ENCODE measurements at regions not wholly inside any gene's neighbourhood (a gene's known extent, or its start where the extent isn't known, plus 50 kb on each side); places are given as distances from the start of the nearest gene placed in this dataset.
"Not testable (repeated sequence)": the region's sequence is repeated elsewhere in the genome, so short reads cannot be mapped to it uniquely, and the experiment has no call there.

DNA sequence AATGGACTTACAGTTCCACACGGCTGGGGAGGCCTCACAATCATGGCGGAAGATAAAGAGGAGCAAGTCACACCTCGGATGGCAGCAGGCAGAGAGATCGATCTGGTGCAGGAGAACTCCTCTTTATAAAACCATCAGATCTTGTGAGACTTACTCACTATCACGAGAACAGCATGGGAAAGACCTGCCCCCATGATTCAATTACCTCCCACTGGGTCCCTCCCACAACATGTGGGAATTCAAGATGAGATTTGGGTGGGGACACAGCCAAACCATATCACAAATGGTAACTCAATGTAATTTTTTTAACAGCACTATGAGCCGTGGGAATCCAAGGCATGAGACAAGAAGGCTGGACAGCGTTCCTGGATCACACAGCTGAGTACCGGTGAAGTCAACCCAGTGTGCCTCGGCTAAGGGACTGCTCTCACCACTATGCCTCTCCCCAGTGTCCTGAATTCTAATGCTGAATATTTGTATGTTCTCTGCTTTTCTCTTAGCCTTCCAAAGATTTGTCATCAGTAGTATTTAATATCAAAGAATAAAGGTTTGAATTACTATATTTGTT, 84.3 kb downstream of the IRS2 start:
- not testable (repeated sequence) for DNase-seq (ENCODE audit: low read depth in 3 of 3)

DNA sequence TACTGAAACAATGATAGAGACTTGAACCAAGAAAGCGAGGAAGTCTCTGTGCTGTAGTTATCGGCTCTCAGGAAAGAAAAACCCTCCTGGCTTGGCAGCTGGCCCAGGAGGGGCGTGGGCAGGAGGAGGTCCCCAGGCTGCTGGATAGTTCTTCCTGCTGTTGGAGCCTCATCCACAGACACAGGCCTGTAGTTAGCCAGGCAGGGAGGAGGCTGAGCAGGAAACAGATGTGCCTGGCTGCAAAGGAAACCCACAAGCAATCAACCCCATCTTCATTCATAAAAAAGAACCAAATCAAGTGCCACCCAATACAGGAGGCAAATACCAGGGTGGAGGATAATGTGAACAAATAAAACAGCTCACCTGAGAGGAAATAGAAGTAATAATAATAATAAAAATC, 86.2 kb downstream of the IRS2 start:
- no peak for DNase-seq (ENCODE audit: low read depth in 3 of 3)

DNA sequence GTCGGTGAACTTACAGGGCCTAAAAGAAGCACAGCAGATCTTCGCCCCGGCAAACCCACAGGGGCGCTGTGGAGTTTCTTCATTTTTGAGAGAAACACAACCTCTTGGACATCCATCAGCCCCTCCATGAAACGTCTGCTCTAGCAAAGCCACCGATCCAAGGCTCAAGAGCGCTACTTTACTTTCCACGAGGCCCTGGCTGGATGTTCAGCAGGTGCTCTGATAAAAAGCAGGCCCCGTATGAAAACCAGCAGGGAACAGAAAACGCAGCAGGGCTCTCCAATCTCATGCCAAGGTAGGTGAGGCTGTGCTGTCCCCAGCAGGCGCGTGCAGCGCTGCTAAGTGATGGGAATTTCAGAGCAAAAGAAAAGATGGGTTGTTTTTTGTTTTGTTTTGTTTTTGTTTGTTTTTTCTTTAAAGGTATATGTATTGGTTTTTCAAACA, 86.7 kb downstream of the IRS2 start:
- no peak for DNase-seq (ENCODE audit: low read depth in 3 of 3)

DNA sequence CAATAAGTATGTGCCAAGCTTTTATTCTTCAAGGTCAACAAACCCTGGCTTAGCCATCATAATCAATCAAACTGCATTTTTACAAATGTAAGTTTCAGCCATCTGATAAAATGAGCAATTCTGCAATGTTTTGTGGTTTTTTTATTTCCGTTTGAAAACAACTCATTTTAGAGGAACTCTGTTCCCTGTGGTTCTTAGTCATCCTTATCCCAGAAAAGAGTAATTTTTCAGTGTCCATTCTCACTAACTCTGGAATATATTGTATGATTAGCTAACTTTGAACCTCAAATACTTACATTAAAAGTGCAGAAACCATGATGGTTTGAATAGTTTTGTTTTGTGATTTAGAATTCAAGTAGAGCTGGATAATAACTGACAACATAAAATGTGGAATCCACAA, 87.6 kb downstream of the IRS2 start:
- DNase-seq (ENCODE audit: low read depth in 3 of 3) = no peak

DNA sequence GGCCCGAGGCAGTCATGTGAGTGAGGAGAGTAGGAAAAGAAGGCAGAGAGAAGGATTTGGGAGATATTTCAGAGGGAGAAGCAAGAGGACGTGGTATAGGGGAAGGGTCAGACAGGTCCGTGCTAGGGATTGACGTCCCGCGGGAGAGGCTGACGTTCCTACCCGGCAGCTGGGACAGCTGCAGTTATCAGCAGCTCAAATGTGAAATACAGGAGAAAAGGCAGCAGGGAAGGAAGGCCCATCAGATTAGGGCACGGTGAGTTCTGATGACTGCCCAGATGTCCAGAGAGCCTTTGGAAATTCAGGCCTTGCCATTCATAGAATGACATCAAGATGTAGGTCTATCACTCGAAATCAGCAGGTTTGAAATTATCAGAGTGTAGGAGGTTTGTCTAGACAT, 88.4 kb downstream of the IRS2 start:
- DNase-seq (ENCODE audit: low read depth in 3 of 3) = no peak

DNA sequence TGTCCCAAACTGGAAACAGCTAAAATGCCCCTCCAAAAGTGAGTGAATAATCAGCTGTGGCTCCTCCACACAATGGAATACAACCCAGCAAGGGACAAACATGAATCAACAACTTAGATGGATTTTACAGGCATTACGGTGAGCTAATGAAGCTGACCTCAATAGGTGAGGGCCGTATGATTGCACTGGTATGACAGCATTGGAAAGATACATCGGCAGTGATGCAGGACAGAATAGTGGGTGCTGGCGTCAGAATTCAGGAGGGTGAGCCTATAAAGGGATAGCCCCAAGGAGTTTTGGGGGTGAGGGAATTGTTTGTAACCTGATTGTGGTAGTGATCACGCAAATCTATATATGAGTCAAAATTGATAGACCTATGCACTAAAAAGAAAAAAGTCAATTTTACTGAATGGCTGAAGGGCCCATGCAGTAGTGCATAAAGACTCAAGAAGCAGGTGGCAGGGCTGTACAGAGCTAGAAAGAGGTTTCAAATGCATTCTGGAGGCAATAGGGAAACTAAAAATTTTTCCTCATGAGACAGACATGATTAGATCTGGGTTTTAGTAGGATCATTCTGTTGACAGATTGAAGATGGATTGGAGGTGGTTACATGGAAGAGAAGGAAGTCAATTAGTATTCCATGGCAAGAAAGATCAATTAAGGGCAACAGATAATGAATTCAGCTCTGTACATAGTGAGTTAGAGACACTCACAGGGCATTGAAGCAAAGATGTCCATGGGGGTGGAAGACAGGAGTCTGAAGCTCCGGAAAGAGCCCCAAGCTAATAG, 90.8 kb downstream of the IRS2 start:
- no peak for DNase-seq (ENCODE audit: low read depth in 3 of 3)

DNA sequence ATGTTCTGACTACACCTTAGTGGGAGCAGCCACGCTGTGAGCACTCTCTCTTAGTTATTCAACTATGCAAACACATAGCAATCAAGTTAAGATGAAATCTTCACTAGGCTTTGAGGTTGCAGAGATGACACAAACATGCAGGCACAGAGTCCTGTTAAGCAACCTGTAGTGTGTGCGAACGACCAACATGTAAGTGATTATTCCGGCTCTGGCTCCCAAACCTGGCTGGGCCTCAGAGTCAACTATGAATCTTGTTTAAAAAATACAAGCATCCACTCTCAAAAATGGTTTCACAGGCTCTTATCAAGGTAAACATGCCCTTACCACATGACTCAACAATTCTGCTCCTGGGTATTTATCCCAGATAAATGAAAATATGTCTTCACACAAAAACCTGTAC, 91.4 kb downstream of the IRS2 start:
- DNase-seq (ENCODE audit: low read depth in 3 of 3) = no peak

DNA sequence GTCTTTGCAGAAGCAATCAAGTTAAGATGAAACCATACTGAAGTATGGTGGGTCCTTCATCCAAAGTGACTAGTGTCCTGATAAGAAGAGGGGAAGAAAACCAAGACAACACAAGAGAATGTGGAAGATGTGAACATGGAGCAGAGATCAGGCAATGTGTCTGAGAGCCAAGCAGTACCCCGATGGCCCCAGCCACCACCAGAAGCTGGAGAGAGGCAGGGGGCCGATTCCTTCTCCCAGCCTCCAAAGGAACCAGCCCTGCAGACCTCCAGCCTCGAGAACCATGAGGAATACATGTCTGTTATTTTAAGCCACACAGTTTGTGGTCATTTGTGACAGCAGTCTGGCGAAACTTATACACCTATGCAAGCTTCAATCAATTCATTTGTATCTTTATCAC, 93.2 kb downstream of the IRS2 start:
- no peak for DNase-seq (ENCODE audit: low read depth in 3 of 3)

DNA sequence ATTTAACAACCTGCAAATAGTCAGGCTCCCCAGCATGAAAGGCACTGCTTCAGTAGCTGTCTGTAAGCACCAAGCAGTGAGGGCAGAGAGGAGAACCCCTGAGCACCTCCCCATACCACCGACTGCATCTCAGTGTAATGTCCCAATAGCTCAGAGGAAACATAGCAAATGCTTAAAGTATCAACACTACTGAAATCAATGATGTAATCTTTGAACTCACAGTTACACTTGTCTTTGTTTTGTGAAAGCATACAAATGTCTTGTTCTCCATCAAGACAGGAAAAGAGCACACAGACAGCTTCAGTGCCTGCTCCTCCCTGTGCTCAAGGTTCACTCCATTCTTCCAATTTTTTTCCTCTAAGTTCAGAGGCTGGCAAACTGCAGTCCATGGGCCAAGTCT, 94.7 kb downstream of the IRS2 start:
- no peak for DNase-seq (ENCODE audit: low read depth in 3 of 3)

DNA sequence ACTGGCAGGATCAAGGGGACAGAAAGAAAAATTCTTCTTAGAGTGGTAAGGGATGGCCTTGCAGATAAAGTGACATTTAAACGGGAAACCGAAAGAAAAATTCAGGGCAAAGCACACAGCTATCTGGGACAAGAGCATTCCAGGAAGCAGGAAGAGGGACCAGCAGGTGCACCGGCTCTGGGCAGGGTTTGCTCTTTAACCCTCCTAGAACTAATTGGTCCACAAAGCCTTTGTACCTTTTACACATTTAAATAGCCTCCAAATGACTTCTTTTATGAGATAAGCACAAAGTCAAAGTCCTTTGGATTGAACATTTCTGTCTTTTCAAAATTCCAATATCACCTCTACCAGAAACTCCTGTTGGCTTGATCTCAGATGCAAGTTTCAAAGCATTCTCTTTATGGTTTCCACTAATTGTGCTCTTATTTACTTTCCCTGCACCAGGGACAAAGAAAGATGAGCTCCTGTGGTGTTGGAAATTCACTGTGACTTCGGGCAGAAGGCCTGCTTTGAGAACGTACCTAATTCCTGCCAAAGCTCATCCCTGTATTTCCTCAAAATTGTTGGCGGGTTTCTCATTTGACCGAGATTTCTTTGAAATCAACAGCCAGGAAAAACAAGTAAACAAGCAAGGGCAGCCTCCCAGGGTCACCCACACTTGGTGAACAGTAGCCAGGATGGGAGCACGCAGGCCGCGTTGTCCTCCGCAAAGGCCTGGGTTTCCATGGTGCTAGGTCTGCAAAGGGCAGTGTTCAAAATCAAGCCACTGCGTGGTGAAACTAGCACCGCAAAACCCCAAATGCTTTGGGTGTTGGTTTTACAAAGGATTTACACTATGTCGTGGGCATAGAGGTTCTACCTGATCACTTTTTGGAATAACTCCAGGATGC, 98.6 kb downstream of the IRS2 start:
- DNase-seq (ENCODE audit: low read depth in 3 of 3) = no peak

DNA sequence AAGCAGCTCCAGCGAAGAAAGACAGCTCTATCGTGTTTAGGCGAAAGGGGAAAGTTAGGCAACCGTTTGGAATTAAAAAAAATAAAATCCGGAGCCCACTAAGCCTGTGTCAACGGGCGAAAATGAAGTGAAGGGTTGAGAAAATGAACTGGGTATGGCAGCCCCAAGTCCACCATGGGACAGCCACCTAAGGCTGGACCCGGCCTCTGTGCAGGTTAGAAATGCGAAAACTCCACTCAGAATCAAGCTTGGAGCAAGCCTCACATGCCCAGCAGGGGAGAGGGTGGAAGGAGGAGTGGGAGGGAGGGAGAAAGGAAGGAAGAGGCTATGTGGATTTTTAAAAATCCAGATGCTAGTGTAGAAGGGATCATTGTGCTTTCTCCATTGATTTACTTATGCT, 101.2 kb downstream of the IRS2 start:
- no peak for DNase-seq (ENCODE audit: low read depth in 3 of 3)

DNA sequence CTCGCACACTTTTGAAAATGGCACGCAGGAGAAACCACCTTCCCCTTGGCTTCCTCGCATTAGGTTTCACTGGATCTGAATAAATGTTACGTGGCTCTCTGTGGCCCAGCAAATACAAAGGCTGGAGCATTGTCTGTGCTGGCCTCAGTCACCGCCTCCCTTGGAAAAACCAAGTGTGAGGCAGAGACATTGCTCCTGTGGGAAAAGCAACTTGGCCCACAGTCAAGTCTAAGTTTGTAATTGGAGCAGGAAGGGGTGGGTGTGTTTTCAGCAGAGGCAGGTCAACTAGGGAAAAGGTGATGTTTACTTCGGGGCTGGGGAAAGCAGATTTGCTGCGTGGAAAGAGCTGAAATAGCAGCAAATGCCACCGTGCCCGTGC, 101.6 kb downstream of the IRS2 start:
- DNase-seq (ENCODE audit: low read depth in 3 of 3) = no peak

DNA sequence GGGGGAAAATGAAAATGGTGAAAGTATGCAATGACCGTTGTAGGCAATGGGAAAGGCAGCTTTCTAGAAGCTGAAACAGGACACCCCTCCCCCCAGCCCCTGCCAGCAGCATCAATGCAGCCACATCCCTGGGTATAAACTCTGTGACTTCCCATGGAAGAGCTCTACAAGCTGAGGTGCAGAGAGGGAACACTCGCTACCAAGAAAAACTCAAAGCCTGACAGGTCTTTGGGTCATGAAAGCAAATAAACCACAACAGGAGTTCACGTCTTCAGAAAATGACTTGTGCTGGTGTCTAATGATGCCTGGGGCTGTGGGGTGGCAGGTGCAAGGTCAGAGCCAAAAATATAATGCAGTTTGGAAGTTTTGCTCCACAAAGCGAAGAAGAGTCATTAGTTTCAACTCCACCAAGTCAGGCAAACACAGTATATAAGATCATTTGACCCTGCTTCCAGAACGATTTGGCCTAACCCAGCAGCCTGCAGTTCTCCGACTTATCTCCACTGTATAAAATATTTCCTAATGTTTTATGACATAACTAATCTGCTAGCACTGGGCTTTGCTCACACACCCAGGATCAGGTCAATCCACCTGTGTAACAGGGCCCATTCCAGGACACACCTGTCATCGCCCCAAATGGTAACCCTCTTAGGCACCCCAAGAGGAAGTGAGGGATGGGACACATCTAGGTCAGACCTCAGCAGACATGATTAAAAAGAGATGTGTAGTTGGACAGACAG, 102.1 kb downstream of the IRS2 start:
- no peak for DNase-seq (ENCODE audit: low read depth in 3 of 3)

DNA sequence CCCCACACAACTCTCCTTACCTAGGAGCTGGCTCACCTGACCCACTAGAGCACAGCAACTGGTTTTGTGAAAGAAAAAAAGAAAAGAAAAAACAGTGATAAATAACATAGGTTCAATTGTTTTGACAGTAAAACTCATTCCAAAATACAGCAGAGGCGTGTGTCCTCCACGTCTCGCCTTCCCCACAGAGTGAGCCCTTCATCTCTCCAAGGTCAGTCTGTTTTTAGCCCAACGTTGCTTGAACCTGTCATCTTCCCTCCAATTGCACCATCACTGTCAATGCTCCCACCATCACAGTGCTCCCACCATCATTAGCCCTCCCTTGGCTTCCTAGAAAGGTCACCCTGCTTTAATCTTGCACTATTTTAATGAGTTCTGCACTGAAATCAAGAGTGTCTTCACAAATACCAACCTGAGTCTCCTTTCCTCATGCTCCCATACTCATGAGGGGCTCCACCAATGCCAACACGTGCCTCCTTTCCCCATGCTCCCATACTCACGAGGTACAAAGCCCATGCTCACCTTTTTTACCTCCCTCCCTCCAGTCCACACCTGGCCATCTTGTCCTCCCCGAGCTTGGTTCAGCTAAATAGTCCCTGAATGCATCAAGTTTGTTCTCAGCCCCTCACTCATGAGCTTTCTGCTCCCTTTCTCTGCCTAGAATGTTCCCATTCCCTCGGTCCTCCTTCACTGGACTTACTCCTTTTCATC, 103.7 kb downstream of the IRS2 start:
- no peak for DNase-seq (ENCODE audit: low read depth in 3 of 3)

DNA sequence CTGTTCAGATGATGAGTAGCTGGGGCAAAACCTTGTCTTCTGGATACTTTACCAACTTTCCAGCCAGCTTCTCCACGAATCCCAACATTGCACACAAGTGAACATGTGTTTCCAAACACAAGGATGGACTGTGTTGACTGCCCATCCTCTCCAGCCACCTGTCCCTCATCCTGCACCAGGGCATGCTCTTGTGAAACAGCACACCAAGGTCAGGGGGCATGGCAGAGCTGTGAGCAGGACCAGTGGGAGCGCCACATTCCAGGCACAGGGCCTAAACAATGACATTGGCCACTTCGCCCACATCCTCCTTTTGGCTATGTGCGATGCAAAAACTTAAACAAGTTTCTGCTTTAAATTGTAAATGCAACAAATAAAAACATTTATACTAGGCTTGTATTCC, 105.5 kb downstream of the IRS2 start:
- DNase-seq (ENCODE audit: low read depth in 3 of 3) = no peak

DNA sequence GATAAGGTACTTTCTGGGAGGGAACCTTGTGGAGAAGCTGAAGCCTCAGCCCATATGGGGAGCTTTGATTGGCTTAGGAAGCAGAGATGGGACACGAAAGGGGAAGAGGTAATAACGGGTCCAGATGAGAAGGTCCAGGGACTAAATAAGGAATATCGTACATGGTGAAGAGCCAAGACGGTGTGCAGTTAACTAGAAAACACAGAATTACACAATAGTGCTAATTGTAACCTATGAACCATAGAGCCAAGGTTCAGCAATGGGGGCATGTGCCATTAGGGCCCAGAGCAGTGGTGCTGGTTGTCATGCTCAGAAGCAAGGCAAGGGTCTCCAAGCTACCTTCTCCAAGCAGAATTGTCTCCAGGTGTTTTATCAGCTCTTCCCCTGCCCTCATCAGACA, 106.1 kb downstream of the IRS2 start:
- DNase-seq (ENCODE audit: low read depth in 3 of 3) = no peak

DNA sequence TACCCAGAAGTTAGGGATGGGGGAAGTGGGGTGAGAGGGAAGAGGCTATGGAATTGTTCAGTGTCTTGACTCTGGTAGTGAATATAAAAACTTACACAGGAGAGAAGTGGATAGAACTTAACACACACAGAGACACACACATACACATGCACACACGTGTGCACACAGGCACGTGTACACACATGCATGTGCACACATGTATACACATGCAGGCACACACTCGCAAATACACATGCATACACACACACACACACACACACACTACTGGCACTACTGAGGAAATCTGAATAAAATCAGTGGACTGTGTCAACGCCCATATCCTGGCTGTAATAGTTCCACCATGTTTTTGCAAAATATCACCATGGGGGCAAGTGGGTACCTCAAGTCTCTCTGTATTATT, 107.9 kb downstream of the IRS2 start:
- no peak for DNase-seq (ENCODE audit: low read depth in 3 of 3)

DNA sequence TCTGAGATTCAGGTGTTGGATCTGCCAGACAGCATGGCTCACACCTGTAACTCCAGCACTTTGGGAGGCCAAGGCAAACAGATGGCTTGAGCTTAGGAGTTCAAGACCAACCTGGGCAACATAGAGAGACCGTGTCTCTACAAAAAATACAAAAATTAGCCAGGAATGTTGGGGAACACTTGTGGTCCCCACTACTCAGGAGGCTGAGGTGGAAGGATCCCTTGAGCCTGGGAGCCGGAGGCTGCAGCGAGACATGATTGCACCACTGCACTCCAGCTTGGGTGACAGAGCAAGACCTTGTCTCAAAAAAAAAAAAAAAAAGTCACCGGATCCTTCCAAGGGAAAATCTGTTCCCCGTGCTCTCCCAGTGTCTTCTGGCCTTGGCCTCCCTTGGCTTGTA, 109.2 kb downstream of the IRS2 start:
- DNase-seq (ENCODE audit: low read depth in 3 of 3) = no peak

DNA sequence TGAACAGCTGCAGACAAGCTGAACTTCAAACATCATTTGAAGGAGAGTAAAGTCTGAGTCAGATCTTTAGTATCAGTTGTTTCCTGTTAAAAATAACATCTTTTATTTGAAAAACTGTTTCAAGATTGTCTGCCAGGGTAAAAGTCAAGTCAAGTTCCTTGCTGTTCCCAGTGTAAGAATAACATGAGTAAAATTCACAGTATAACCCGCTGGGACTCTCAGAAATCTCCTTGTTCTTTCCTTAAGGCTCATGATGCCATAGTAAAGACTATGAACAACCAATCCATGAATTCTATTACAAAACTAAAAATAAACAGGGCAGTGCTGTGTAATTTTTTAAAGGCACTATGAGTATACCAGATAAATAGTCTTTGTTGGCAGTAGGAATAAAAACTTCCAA, 112.9 kb downstream of the IRS2 start:
- no peak for DNase-seq (ENCODE audit: low read depth in 3 of 3)

DNA sequence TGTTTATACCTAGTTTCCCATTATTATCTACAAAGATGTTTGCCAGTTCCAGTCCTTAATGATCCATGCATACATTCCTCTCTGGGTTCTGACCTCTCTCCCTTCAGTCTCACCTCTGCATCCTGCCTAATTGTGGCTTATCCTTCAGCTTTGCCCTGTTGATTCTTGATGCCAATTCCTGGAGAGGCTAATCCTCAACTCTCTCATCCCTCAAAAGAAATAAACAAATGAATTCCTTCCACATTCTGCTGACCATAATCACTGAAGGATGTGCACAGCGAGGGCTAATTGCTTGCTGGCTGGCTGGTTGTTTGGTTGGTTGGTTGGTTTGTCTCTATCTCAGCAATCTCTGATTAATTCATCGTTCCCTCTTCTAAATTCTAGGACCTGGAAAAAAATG, 113.8 kb downstream of the IRS2 start:
- DNase-seq (ENCODE audit: low read depth in 3 of 3) = no peak

DNA sequence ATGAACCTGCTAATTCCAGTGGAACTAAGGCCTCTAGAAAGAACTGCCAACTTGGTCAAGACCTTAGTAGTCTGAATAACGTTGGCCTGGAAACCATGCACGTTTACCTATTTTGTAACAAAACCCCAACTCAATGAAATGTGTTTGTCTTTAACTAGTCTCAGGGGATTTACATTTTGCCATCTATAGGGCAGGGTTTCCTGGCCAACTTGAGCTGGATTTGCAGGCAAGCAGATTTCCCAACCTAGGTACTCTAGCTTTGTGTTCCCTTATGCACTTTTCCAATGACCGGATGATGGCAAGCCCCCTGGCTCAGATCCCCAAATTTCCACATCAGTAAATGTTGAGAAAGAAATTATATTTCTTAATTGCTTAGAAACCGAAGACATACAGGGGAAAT, 114.5 kb downstream of the IRS2 start:
- no peak for DNase-seq (ENCODE audit: low read depth in 3 of 3)

DNA sequence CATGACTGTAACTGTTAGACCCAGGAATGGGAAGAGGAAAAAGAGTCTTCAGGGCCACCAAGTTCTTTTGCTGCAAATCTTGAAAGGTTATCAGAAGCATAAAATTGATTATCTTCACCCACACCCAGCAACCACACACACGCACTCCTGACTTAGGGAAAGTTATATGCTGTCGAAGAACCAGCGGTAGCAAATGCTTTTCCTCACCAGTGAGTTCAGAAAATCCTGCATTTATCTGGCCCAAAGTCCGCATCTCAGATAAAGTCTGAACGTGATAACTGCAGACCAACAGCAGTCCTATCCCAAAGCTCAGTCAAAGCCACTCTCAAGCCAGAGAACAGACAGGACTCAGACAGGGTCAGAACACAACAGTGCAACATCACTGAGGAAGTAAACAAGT, 115.6 kb downstream of the IRS2 start:
- no peak for DNase-seq (ENCODE audit: low read depth in 3 of 3)

Measured in stimulated activated CD4-positive, alpha-beta T cell treated with anti-CD3 and anti-CD28 coated beads, TNF-alpha, amount 100 ng/mL, for 24 hours (primary cell).